T-helper 17 cell (primary cell): ENCODE measurements at regions not wholly inside any gene's neighbourhood (a gene's known extent, or its start where the extent isn't known, plus 50 kb on each side); places are given as distances from the start of the nearest gene placed in this dataset.
"Not testable (repeated sequence)": the region's sequence is repeated elsewhere in the genome, so short reads cannot be mapped to it uniquely, and the experiment has no call there.

Experiments used
- ATAC-seq: fragments of 150-1000 bp; cut with Tn5 transposase; 2 replicates; pipeline ENCODE4 v1.10.0; 2021; ENCODE audit warnings: mild to moderate bottlenecking, moderate library complexity
- DNase-seq, 3 donors: peaks; one replicate each; pipeline versions ENCODE4 v3.0.0 to v3.0.0-alpha.2; 2020 to 2021
- H3K9me3 ChIP-seq: one replicate; pipeline ENCODE4 v1.7.0; 2013; ENCODE audit warnings: low read length, mild to moderate bottlenecking; ENCODE audit not compliant: control insufficient read depth, poor library complexity, severe bottlenecking
- H3K27ac Mint-ChIP-seq: one replicate; pipeline ENCODE4 v1.8.0; 2022; ENCODE audit warnings: mild to moderate bottlenecking, moderate library complexity, mixed read lengths
- H3K27me3 Mint-ChIP-seq: one replicate; pipeline ENCODE4 v1.8.0; 2022; ENCODE audit warnings: mixed read lengths
- H3K36me3 Mint-ChIP-seq: one replicate; pipeline ENCODE4 v1.8.0; 2022; ENCODE audit warnings: low read depth, mixed read lengths
- H3K4me1 Mint-ChIP-seq: one replicate; pipeline ENCODE4 v1.8.0; 2022; ENCODE audit warnings: mild to moderate bottlenecking, mixed read lengths
- H3K4me3 Mint-ChIP-seq: one replicate; pipeline ENCODE4 v1.8.0; 2022; ENCODE audit warnings: mild to moderate bottlenecking, moderate library complexity, mixed read lengths

DNA sequence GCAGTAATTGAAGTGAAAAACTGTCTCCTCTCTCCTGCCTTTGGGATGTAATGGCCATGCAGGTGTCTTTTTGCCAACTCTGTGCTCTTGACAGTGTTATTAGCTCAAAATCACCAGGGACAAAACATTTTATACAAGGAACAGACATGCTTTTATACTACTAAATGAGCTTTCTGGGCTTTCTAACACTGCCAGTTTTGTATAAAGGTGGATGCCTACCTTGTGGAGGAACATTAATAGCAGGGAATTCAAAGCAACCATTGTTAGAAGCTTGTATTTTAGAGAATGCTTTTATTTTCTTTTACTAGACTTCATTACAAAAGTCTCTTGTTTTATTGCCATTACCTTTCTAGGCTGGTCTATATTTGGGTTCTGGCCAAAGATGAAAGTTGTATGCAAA, 54.7 kb upstream of the ARSJ start:
- H3K9me3 ChIP-seq: no peaks in the 10 kb centered on the region
- Mint-ChIP-seq H3K36me3 (no peaks in the 10 kb centered on the region), H3K4me1 (peaks cover 2% of the 10 kb centered on the region), H3K27me3 (peaks cover 9% of the 10 kb centered on the region), H3K4me3 (no peak overlapping the region), H3K27ac (no peak overlapping the region)
- ATAC-seq (no peak), DNase-seq (no peak)

DNA sequence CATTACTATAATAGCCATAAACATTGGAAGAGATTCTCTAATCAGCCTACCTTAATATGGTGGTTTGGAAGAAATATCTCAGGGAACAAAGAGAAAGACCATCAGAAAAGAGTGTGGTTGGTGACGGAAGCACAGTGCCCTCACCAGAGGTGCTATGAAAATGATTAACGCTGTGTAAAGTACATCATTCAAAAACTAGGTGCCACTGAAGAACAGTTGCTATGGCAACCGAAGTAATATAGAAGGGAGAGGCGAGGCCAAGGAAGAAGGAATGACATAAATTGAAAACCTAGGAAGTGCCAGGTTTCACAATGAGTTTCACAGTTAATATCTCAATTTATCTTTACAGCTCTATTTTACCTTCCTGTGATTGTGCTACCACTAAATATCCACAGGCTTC, 57.0 kb upstream of the ARSJ start:
- no peak overlapping the region for H3K4me3 Mint-ChIP-seq
- ATAC-seq (peak; percentile 32), DNase-seq (no peak)
- H3K9me3 ChIP-seq: no peaks in the 10 kb centered on the region
- peaks cover 9% of the 10 kb centered on the region for H3K27me3 Mint-ChIP-seq
- H3K27ac Mint-ChIP-seq: no peak overlapping the region
- no peaks in the 10 kb centered on the region for H3K36me3 Mint-ChIP-seq
- peaks cover 9% of the 10 kb centered on the region for H3K4me1 Mint-ChIP-seq

DNA sequence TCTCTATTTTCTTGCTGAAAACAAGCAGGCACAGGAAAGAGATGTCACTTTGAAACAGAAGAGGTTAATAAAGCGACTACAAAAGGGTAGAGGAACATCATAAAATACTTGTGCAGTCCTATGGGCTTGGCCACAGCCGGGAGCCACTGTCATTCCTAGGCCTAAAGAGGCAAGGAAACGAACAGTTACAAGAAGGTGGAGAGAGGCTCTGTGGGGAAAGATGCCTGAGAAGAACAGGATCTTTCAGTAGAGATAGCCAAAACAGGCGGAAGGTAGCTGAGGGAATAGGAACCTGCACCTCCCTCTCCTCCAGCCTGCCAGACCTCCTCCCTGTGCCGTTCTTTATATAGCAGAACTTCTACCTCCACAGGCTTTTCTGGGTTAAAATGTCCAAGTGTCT, 57.4 kb upstream of the ARSJ start:
- H3K36me3 Mint-ChIP-seq: no peaks in the 10 kb centered on the region
- H3K27me3 Mint-ChIP-seq: peaks cover 9% of the 10 kb centered on the region
- DNase-seq (no peak), ATAC-seq (no peak)
- no peak overlapping the region for H3K27ac Mint-ChIP-seq
- H3K4me3 Mint-ChIP-seq: no peak overlapping the region
- H3K9me3 ChIP-seq: no peaks in the 10 kb centered on the region
- peaks cover 9% of the 10 kb centered on the region for H3K4me1 Mint-ChIP-seq

DNA sequence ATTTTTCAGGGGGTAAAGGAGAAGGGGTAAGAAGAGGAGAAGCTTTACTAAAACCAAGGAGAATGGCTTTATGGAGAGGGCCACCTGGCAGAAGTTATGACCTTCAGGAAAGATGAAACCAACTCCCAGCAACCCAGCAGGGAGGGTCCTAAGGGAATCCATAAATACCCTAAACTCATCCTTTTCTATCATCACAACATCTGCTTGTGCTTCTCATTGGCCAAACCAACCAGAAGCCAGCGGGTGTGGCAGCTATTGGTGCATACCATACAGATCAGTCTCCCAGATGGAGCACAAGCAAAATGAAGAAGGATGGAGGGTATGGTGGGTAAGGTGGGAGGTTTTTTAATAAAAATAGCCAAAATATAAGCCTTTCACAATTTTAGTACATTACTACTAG, 58.5 kb upstream of the ARSJ start:
- Mint-ChIP-seq H3K27ac (no peak overlapping the region), H3K4me3 (no peak overlapping the region)

DNA sequence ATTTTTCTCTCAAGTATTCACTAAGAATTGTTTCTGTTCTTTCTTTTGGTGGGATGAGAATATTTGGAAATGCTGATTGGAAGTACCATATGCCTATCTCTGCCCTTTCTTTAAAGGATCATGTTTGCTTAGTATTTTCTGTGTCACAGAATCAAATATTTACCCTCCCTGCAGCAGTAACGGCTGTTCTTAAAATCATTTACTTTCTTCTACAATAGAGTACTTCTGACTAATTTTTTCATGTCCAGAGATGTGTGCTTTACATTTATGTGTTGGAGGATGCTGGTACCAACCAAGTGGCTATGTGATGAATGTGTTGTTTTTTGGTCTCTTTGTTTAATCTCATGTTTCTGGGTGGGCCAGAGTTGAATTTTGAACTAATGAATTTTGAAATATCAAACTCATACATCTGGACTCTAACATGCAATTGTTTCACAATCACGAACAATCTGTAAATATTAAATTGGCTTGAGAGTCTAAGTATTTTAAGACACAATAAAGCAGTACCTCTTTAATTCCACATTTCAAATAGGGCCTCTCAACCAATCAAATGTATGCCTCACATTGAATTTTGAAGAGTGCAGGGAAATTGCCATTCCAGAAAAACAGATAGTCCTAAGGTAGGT, 59.4 kb upstream of the ARSJ start:
- H3K9me3 ChIP-seq: no peaks in the 10 kb centered on the region
- no peaks in the 10 kb centered on the region for H3K36me3 Mint-ChIP-seq

More for the DNA sequence above, 58.5 kb upstream of the ARSJ start:
- H3K27me3 Mint-ChIP-seq: peaks cover 9% of the 10 kb centered on the region
- ATAC-seq: no peak
- no peaks in the 10 kb centered on the region for H3K9me3 ChIP-seq
- no peak for DNase-seq
- no peaks in the 10 kb centered on the region for H3K36me3 Mint-ChIP-seq
- H3K4me1 Mint-ChIP-seq: peaks cover 9% of the 10 kb centered on the region

DNA sequence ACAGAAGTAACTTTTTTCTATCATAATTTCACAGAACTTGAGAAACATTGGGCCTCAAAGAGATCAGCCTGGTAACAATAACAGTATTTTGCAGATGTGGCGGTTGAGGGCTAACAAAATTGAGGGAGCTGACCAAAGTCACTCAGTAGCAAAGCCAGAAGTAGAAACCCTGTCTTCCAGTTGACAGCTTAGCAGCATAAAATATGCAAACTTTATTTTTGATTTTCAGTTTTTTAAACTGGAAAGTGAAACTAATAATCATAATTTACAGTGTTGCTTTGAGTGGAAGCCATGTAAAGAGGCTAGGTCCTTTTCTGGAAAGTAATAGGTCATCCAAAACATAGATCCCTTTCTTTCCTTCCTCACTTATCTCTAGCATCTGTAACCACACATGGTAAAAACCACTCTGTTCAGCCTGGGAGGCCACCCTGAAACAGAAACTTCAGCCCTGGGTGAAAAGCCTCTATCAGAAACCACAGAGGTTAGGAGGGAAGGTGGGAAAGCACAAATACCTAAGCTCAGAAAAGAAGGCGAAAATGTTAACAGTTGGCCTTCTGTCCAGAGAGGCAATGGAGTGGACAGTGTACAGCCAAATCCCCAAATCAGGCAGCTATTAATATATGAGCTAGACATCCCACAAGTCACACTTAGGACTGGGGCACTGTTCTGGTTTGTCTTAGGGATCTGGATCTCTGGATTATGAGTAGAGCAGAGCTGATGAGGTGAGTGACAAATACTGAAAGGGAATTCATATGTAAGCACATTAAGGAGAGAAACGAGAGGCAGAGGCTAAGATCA, 61.1 kb upstream of the ARSJ start:
- H3K4me1 Mint-ChIP-seq: peaks cover 9% of the 10 kb centered on the region
- ATAC-seq (no peak), DNase-seq (no peak)
- no peaks in the 10 kb centered on the region for H3K9me3 ChIP-seq
- peaks cover 4% of the 10 kb centered on the region for H3K27me3 Mint-ChIP-seq
- H3K36me3 Mint-ChIP-seq: no peaks in the 10 kb centered on the region
- H3K27ac Mint-ChIP-seq: peak overlapping the region; percentile 45
- H3K4me3 Mint-ChIP-seq: no peak overlapping the region

More for the DNA sequence above, 59.4 kb upstream of the ARSJ start:
- Mint-ChIP-seq H3K4me3 (no peak overlapping the region), H3K27ac (no peak overlapping the region), H3K4me1 (peaks cover 9% of the 10 kb centered on the region), H3K27me3 (peaks cover 9% of the 10 kb centered on the region)
- DNase-seq (no peak), ATAC-seq (no peak)

DNA sequence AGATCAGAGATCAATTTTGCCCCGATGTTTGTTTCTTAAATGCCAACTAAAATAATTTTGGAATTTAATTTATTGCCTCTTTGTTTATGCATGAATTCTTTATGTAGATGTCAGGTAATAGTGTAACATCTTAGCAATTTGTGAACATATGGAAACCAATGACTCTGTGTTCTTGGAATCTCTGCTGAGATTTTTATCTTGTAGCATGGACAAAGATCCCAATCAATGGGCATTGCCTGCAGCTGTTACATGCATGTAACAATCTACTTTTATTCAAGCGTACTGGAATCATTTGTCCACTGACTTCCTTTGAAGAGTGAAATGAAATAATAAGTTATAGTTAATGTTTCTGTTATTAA, 61.6 kb upstream of the ARSJ start:
- Mint-ChIP-seq H3K27me3 (peaks cover 4% of the 10 kb centered on the region), H3K36me3 (no peaks in the 10 kb centered on the region), H3K4me1 (peaks cover 9% of the 10 kb centered on the region), H3K4me3 (no peak overlapping the region), H3K27ac (no peak overlapping the region)
- DNase-seq (no peak), ATAC-seq (no peak)
- no peaks in the 10 kb centered on the region for H3K9me3 ChIP-seq

DNA sequence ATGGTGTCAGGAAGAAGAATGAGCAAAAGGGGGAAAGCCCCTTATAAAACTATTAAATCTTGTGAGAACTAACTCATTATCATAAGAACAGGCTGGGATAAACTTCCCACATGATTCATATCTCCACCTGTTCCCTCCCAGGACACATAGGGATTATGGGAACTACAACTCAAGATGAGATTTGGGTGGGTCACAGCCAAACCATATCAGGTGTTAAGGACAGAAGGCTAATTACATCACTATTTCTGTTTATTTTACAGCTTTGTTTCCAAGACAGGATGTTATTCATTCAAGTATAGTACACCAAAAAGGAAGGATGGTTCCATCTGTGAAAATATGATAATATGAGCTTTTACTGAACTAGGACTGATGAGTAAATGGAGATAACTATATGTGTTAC, 63.7 kb upstream of the ARSJ start:
- peaks cover 8% of the 10 kb centered on the region for H3K4me1 Mint-ChIP-seq
- no peaks in the 10 kb centered on the region for H3K27me3 Mint-ChIP-seq
- ATAC-seq (no peak), DNase-seq (no peak)
- no peak overlapping the region for H3K27ac Mint-ChIP-seq
- no peaks in the 10 kb centered on the region for H3K36me3 Mint-ChIP-seq
- no peak overlapping the region for H3K4me3 Mint-ChIP-seq
- no peaks in the 10 kb centered on the region for H3K9me3 ChIP-seq

DNA sequence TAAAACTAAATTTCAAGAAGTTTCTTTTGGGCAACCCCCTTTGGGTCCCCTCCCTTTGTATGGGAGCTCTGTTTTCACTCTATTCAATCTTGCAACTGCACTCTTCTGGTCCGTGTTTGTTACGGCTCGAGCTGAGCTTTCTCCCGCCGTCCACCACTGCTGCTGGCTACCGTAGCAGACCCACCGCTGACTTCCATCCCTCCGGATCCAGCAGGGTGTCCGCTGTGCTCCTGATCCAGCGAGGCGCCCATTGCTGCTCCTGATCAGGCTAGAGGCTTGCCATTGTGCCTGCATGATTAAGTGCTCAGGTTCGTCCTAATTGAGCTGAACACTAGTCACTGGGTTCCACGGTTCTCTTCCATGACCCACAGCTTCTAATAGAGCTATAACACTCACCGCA, 64.9 kb upstream of the ARSJ start:
- DNase-seq, H3K27me3 Mint-ChIP-seq, H3K4me3 Mint-ChIP-seq, H3K27ac Mint-ChIP-seq, H3K36me3 Mint-ChIP-seq, H3K4me1 Mint-ChIP-seq, H3K9me3 ChIP-seq, ATAC-seq: not testable (repeated sequence)

DNA sequence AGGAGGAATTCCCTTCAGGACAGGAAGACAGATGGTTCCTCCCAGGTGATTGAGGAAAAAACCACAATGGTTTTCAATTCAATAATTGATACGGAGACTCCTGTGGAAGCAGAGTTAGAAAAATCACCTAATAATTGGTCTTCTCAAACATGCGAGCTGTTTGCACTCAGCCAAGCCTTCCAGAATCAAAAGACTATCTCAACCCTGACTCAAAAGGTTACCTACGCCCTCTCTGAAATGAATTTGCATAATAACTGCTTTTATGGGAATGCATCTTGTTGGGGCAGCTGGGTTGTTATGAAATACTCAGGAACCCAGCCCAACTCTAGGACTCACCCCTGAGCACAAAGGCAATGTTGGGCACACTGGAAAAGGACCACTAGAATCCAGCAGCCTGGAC, 66.9 kb upstream of the ARSJ start:
- no peak overlapping the region for H3K27ac Mint-ChIP-seq
- no peaks in the 10 kb centered on the region for H3K36me3 Mint-ChIP-seq
- ATAC-seq (no peak), DNase-seq (no peak)
- no peak overlapping the region for H3K4me3 Mint-ChIP-seq
- H3K9me3 ChIP-seq: no peaks in the 10 kb centered on the region
- no peaks in the 10 kb centered on the region for H3K4me1 Mint-ChIP-seq
- H3K27me3 Mint-ChIP-seq: no peaks in the 10 kb centered on the region

DNA sequence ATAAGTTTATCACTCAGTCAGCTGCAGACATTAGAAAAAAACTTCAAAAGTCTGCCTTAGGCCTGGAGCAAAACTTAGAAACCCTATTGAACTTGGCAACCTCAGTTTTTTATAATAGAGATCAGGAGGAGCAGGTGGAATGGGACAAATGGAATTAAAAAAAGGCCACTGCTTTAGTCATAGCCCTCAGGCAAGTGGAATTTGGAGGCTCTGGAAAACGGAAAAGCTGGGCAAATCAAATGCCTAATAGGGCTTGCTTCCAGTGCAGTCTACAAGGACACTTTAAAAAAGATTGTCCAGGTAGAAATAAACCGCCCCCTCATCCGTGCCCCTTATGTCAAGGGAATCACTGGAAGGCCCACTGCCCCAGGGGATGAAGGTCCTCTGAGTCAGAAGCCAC, 68.7 kb upstream of the ARSJ start:
- H3K27ac Mint-ChIP-seq, ATAC-seq, H3K9me3 ChIP-seq, DNase-seq, H3K4me1 Mint-ChIP-seq, H3K27me3 Mint-ChIP-seq, H3K4me3 Mint-ChIP-seq, H3K36me3 Mint-ChIP-seq: not testable (repeated sequence)

DNA sequence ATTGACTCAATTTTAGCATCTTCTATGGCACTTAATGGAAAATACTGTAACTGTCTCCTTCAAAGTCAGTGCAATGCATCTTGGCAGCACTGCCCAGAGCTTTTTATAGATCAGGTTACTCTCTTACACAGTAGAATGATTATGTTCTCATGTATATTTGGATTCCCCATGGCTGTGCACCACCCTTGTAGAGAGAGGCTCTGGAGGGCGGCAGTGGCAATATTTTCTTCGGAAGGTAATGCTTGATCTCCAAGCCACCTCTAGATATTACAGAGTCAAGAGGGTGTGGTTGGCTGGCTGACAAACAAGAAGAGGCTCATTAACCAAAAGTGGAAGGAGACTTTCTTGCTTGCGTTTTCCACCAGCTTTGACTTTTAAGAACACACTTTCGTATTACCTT, 72.8 kb upstream of the ARSJ start:
- Mint-ChIP-seq H3K4me1 (peaks cover 5% of the 10 kb centered on the region), H3K27me3 (no peaks in the 10 kb centered on the region), H3K36me3 (no peaks in the 10 kb centered on the region), H3K4me3 (no peak overlapping the region), H3K27ac (no peak overlapping the region)
- ATAC-seq: no peak
- no peak for DNase-seq
- H3K9me3 ChIP-seq: no peaks in the 10 kb centered on the region

DNA sequence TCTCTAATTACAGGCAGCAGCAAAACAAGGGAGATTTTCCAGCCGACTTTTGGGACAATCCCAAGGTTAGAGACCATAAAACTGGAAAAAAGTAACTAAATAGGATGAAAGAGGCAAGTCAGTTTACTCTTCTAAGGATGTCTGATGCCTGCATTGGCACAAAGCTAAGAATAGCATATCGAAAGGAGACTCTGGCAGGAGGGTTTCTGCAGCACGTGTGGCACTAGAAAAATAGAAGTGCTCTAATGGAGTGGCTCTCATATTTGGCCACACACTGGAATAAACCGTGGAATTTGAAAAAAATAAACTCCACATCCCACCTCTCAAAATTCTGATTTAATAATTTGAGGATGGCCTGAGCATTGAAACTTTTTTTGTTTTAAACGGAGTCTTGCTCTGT, 77.2 kb upstream of the ARSJ start:
- Mint-ChIP-seq H3K27me3 (no peaks in the 10 kb centered on the region), H3K4me3 (no peak overlapping the region)

DNA sequence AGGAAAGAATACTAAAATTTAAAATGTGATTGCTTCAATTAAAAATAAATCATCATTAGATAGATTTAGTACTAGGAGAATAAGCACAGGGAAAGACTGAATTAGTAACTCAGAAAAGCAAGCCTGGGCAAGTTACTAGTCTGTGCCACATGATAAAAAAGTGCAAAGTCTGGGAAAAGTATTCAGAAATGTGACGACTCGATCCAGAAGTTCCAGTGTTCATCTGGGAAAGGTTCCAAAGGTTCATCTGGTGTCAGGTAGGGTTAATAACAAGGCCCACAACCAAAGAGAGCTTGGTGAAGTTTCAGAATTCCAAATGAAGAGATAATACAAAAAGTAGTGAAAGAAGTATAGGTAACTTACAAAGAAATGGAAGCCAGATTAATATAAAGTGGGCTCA, 78.3 kb upstream of the ARSJ start:
- peaks cover 5% of the 10 kb centered on the region for H3K4me1 Mint-ChIP-seq
- H3K27me3 Mint-ChIP-seq: no peaks in the 10 kb centered on the region
- no peaks in the 10 kb centered on the region for H3K9me3 ChIP-seq
- no peaks in the 10 kb centered on the region for H3K36me3 Mint-ChIP-seq
- ATAC-seq: no peak
- no peak overlapping the region for H3K4me3 Mint-ChIP-seq
- no peak for DNase-seq
- no peak overlapping the region for H3K27ac Mint-ChIP-seq

More for the DNA sequence above, 77.2 kb upstream of the ARSJ start:
- no peak overlapping the region for H3K27ac Mint-ChIP-seq
- no peaks in the 10 kb centered on the region for H3K36me3 Mint-ChIP-seq
- DNase-seq (no peak), ATAC-seq (no peak)
- peaks cover 5% of the 10 kb centered on the region for H3K4me1 Mint-ChIP-seq
- no peaks in the 10 kb centered on the region for H3K9me3 ChIP-seq
